ENCODE measurements at regions not wholly inside any gene's neighbourhood (a gene's known extent, or its start where the extent isn't known, plus 50 kb on each side); places are given as distances from the start of the nearest gene placed in this dataset.

- TF ChIP-seq POLR2A (IDR thresholded peaks at IDR 0.05) (no peak), CTCF (IDR thresholded peaks at IDR 0.05) (no peak), POLR2AphosphoS5 (IDR thresholded peaks at IDR 0.05) (no peak), EP300 (IDR thresholded peaks at IDR 0.05) (no peak)
These were observed 214.3 kb upstream of the TCF21 start for GRCh38 chr6:133674661-133675060.

Measured in sigmoid colon (tissue), 4 donors.